ENCODE measurements at regions not wholly inside any gene's neighbourhood (a gene's known extent, or its start where the extent isn't known, plus 50 kb on each side); places are given as distances from the start of the nearest gene placed in this dataset.
"Not testable (repeated sequence)": the region's sequence is repeated elsewhere in the genome, so short reads cannot be mapped to it uniquely, and the experiment has no call there.

DNA sequence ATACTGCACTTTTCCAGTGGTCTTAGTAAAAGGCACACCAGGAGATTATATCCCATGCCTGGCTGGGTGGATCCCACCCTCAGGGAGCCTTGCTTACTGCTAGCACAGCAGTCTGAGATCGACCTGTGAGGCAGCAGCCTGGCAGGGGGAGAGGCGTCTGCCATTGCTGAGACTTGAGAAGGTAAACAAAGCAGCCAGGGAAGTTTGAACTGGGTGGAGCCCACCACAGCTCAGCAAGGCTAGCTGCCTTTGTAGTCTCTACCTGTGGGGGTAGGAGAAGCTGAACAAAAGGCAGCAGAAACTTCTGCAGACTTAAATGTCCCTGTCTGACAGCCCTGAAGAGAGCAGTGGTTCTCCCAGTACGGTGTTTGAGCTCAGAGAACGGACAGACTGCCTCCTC lies 219.3 kb upstream of the GNAI1 start:
- H3K4me1 Mint-ChIP-seq; DNase-seq (ENCODE audit: low spot score); CTCF ChIA-PET; H3K36me3 Mint-ChIP-seq; ATAC-seq; H3K27ac Mint-ChIP-seq; H3K4me3 Mint-ChIP-seq; H3K27me3 Mint-ChIP-seq (ENCODE audit: low read depth); POLR2A ChIA-PET: not testable (repeated sequence)
- H3K9me3 Mint-ChIP-seq: peaks cover 21% of the 10 kb centered on the region

DNA sequence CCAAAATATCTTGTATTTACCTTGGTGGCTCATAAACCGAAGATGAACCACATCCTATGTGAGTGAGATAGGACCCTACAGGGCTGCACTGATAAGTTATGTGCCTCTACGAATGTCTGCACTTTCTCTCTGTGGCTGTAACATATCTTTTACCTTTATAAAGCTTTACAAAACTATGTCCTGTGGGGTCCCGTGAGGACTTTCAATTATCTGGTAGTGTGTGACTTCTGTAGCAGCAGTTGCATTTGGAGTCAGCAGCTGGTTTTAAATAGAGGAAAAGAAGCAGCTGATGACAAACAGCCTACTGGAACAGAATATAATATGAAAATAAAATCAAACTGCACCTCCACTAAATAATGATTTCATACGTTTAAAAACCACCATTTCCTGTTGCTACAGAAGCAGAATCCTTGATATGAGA lies 222.4 kb upstream of the GNAI1 start:
- Mint-ChIP-seq H3K27me3 (ENCODE audit: low read depth) (peaks cover 2% of the 10 kb centered on the region; the same call in 1 of the 2 replicates), H3K9me3 (peaks cover 21% of the 10 kb centered on the region), H3K4me1 (no peaks in the 10 kb centered on the region), H3K27ac (no peak overlapping the region), H3K36me3 (peaks cover 3% of the 10 kb centered on the region), H3K4me3 (no peak overlapping the region)
- CTCF ChIA-PET: no interaction called here
- POLR2A ChIA-PET: no interaction called here
- TF ChIP-seq, protein P1, sequence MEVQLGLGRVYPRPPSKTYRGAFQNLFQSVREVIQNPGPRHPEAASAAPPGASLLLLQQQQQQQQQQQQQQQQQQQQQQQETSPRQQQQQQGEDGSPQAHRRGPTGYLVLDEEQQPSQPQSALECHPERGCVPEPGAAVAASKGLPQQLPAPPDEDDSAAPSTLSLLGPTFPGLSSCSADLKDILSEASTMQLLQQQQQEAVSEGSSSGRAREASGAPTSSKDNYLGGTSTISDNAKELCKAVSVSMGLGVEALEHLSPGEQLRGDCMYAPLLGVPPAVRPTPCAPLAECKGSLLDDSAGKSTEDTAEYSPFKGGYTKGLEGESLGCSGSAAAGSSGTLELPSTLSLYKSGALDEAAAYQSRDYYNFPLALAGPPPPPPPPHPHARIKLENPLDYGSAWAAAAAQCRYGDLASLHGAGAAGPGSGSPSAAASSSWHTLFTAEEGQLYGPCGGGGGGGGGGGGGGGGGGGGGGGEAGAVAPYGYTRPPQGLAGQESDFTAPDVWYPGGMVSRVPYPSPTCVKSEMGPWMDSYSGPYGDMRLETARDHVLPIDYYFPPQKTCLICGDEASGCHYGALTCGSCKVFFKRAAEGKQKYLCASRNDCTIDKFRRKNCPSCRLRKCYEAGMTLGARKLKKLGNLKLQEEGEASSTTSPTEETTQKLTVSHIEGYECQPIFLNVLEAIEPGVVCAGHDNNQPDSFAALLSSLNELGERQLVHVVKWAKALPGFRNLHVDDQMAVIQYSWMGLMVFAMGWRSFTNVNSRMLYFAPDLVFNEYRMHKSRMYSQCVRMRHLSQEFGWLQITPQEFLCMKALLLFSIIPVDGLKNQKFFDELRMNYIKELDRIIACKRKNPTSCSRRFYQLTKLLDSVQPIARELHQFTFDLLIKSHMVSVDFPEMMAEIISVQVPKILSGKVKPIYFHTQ (CRISPR knock-in tag; IDR thresholded peaks at IDR 0.05): no peak
- TF ChIP-seq, protein P2, sequence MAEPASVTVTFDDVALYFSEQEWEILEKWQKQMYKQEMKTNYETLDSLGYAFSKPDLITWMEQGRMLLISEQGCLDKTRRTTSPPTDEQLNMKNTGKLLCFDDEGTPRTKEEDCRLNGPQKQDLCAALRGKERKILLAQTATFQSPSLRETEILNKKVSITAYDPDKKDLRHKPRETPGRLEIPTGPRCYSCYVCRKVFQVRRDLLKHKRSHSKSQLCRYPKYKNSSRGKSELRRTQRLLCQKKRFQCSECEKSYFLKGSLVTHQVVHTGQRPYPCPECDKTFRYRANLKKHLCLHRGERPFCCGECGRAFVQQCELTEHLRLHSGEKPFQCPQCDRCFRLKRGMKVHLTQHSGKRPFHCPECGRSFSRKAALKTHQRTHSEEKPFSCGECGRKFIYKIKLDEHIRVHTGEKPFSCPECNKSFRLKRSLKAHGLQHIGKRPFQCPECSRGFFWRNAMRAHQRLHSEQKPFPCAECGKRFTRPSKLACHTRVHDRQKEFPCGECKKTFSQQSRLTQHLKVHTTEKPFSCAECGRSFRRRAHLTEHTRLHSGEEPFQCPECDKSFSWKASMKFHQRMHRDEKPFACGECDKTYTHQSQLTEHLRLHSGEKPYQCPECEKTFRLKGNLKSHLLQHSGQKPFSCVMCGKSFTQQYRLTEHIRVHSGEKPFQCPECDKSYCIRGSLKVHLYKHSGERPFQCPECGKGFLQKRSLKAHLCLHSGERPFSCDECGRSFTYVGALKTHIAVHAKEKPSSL (CRISPR knock-in tag; conservative IDR thresholded peaks at IDR 0.05): no peak
- TF ChIP-seq MXD4 (CRISPR knock-in tag; IDR thresholded peaks at IDR 0.05; ENCODE audit: borderline replicate concordance): no peak
- TF ChIP-seq, protein P3, sequence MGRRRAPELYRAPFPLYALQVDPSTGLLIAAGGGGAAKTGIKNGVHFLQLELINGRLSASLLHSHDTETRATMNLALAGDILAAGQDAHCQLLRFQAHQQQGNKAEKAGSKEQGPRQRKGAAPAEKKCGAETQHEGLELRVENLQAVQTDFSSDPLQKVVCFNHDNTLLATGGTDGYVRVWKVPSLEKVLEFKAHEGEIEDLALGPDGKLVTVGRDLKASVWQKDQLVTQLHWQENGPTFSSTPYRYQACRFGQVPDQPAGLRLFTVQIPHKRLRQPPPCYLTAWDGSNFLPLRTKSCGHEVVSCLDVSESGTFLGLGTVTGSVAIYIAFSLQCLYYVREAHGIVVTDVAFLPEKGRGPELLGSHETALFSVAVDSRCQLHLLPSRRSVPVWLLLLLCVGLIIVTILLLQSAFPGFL (CRISPR knock-in tag; IDR thresholded peaks at IDR 0.05; ENCODE audit: borderline replicate concordance): no peak
- TF ChIP-seq, protein P4, sequence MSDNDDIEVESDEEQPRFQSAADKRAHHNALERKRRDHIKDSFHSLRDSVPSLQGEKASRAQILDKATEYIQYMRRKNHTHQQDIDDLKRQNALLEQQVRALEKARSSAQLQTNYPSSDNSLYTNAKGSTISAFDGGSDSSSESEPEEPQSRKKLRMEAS (CRISPR knock-in tag; IDR thresholded peaks at IDR 0.05): no peak
- TF ChIP-seq TEAD1 (CRISPR knock-in tag; IDR thresholded peaks at IDR 0.05): no peak
- no peak for TF ChIP-seq ESRRA (CRISPR knock-in tag; IDR thresholded peaks at IDR 0.05; ENCODE audit: borderline replicate concordance)
- TF ChIP-seq, protein P5, sequence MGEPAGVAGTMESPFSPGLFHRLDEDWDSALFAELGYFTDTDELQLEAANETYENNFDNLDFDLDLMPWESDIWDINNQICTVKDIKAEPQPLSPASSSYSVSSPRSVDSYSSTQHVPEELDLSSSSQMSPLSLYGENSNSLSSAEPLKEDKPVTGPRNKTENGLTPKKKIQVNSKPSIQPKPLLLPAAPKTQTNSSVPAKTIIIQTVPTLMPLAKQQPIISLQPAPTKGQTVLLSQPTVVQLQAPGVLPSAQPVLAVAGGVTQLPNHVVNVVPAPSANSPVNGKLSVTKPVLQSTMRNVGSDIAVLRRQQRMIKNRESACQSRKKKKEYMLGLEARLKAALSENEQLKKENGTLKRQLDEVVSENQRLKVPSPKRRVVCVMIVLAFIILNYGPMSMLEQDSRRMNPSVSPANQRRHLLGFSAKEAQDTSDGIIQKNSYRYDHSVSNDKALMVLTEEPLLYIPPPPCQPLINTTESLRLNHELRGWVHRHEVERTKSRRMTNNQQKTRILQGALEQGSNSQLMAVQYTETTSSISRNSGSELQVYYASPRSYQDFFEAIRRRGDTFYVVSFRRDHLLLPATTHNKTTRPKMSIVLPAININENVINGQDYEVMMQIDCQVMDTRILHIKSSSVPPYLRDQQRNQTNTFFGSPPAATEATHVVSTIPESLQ (CRISPR knock-in tag; IDR thresholded peaks at IDR 0.05): no peak
- TF ChIP-seq, protein P6, sequence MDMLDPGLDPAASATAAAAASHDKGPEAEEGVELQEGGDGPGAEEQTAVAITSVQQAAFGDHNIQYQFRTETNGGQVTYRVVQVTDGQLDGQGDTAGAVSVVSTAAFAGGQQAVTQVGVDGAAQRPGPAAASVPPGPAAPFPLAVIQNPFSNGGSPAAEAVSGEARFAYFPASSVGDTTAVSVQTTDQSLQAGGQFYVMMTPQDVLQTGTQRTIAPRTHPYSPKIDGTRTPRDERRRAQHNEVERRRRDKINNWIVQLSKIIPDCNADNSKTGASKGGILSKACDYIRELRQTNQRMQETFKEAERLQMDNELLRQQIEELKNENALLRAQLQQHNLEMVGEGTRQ (CRISPR knock-in tag; IDR thresholded peaks at IDR 0.05): no peak
- TF ChIP-seq SOX15 (CRISPR knock-in tag; IDR thresholded peaks at IDR 0.05): no peak
- TF ChIP-seq ZNF138 (CRISPR knock-in tag; conservative IDR thresholded peaks at IDR 0.05): no peak
- no peak for TF ChIP-seq IRF2 (CRISPR knock-in tag; IDR thresholded peaks at IDR 0.05; ENCODE audit: borderline replicate concordance, low read depth)
- no peak for TF ChIP-seq MYBL2 (CRISPR knock-in tag; IDR thresholded peaks at IDR 0.05)
- TF ChIP-seq ETV6 (CRISPR knock-in tag; IDR thresholded peaks at IDR 0.05): no peak
- no peak for TF ChIP-seq SP1 (CRISPR knock-in tag; conservative IDR thresholded peaks at IDR 0.05)
- TF ChIP-seq HMGA2 (CRISPR knock-in tag; IDR thresholded peaks at IDR 0.05): no peak
- no peak for ATAC-seq
- DNase-seq (ENCODE audit: low spot score): no peak
